ENCODE measurements at regions not wholly inside any gene's neighbourhood (a gene's known extent, or its start where the extent isn't known, plus 50 kb on each side); places are given as distances from the start of the nearest gene placed in this dataset.

DNA sequence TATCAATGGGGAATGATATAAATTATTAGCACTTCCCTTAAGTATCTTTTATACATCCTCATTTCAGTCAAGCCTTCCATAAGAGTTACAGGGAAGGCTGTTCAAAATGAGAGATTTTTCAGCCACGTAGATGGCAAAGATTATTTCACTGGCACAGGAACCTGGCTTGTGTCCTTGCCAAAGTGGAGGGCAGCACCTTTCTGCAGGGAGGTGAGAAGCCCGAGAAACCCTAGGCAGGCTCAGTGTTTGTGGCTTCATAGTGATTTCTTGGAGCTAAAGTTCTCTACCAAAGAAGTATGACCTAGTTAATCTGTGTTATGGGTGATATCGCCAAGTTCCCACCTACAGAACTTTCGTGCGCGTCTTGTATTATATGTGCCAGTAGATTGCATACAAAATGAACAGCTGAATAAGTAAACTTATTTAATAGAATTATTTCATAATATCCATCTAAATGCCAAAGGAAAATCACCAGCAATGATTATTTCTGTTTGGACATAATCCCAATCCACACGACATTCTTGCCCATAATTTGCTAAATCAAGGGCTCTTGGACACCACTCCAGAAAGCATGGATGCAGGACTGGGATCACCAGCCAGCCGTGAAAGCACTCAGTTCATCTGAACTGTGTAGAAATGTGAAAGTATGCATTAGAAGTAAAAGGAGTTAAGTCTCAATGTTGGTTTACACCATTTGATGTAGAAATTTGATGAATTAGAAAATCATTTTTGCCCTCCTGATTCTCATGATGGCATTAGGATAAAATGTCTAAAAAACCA lies 150.4 kb upstream of the RNF32 start:
- TF ChIP-seq CTCF (IDR thresholded peaks at IDR 0.05; ENCODE audit: insufficient read depth, low read length) (no peak), SPI1 (IDR thresholded peaks at IDR 0.05; ENCODE audit: borderline replicate concordance, low read depth) (no peak), POLR2AphosphoS5 (IDR thresholded peaks at IDR 0.05; ENCODE audit: low read depth) (no peak)
